Thyroid gland (tissue), 4 donors: ENCODE measurements at regions not wholly inside any gene's neighbourhood (a gene's known extent, or its start where the extent isn't known, plus 50 kb on each side); places are given as distances from the start of the nearest gene placed in this dataset.
"Not testable (repeated sequence)": the region's sequence is repeated elsewhere in the genome, so short reads cannot be mapped to it uniquely, and the experiment has no call there.

Source experiments
- DNase-seq, 2 donors: peaks; one replicate each; pipeline ENCODE4 v3.0.0-alpha.2; 2019
- H3K27ac ChIP-seq, 3 donors: fragments of 200-600 bp; sonication (generic); 1 replicate in 2 of 3; 2 replicates in 1 of 3; pipeline ENCODE4 v1.5.1; 2016 to 2019; ENCODE audit warnings: mild to moderate bottlenecking in 1 of 3, moderate library complexity in 1 of 3
- H3K27me3 ChIP-seq: fragments of 200-600 bp; sonication (generic); one replicate; pipeline ENCODE4 v1.5.1; 2019
- H3K36me3 ChIP-seq, 2 donors: fragments of 200-600 bp; sonication (generic); one replicate each; pipeline ENCODE4 v1.5.1; 2016 to 2019
- H3K4me1 ChIP-seq, 2 donors: fragments of 200-600 bp; sonication (generic); one replicate each; pipeline ENCODE4 v1.5.1; 2017 to 2019
- H3K4me3 ChIP-seq, 3 donors: fragments of 200-600 bp; sonication (generic); replicated peaks in 1 of 3; 1 replicate in 2 of 3; 2 replicates in 1 of 3; pipeline ENCODE4 v1.5.1; 2016; ENCODE audit warnings: mild to moderate bottlenecking in 1 of 3
- H3K9me3 ChIP-seq: fragments of 200-600 bp; sonication (generic); one replicate; pipeline ENCODE4 v1.5.1; 2017
- CTCF ChIP-seq, 6 experiments: fragments of 200-600 bp in 3 of 6; fragments of 450-650 bp in 3 of 6; sonication (generic) in 3 of 6; IDR thresholded peaks; one replicate each; pipeline ENCODE4 v1.5.1; 2016 to 2019; ENCODE audit warnings: antibody characterized with exemption in 6 of 6, mild to moderate bottlenecking in 2 of 6, inconsistent platforms in 1 of 6, moderate library complexity in 1 of 6
- POLR2A ChIP-seq, 2 donors: fragments of 450-650 bp; IDR thresholded peaks; one replicate each; pipeline ENCODE4 v1.6.1; 2017; ENCODE audit warnings: antibody characterized with exemption in 2 of 2, mild to moderate bottlenecking in 2 of 2, moderate library complexity in 1 of 2
- WGBS, 2 donors: methylation state at CpG; one replicate each; pipeline ENCODE4 v1.1.5; 2017; 5-methylcytosine and 5-hydroxymethylcytosine counted together
- intact Hi-C: fragments of 100-400 bp; cut with DNase I; formaldehyde crosslinking; loops from one replicate; pipeline ENCODE4 v1.15.1; 2023

GRCh38 chrX:52261125-52261462, 76.4 kb downstream of the MAGED4 start:
- Histone ChIP-seq H3K9me3 (no peaks in the 10 kb centered on the region), H3K4me1 (peaks cover 0 to 4% of the 10 kb centered on the region in 2 donors), H3K36me3 (no peaks in the 10 kb centered on the region), H3K4me3 (no peak overlapping the region), H3K27ac (peak overlapping the region in 1 of 3 donors; percentile 87), H3K27me3 (no peaks in the 10 kb centered on the region)
- WGBS, 2 donors, result 8 to 11% methylated on average over 2 of the region's 2 CpGs
- intact Hi-C loops, result no loop called here
- TF ChIP-seq CTCF (IDR thresholded peaks at IDR 0.05), result no peak
- DNase-seq, result no peak

GRCh38 chrX:52261463-52262194, 76.9 kb downstream of the MAGED4 start:
- Histone ChIP-seq H3K27ac (peak overlapping the region; percentile 79 to 87 (median 81)), H3K4me3 (peak overlapping the region in 2 of 3 donors; percentile 34 to 53), H3K27me3 (no peaks in the 10 kb centered on the region), H3K36me3 (no peaks in the 10 kb centered on the region), H3K9me3 (no peaks in the 10 kb centered on the region), H3K4me1 (peaks cover 0 to 4% of the 10 kb centered on the region in 2 donors)
- intact Hi-C loops, result no loop called here
- 0% methylated on average over 5 to 18 of the region's 41 CpGs for WGBS, 2 donors
- peak in 1 of 2 donors; percentile 78 for TF ChIP-seq POLR2A (IDR thresholded peaks at IDR 0.05)
- peak; percentile 41 to 100 (median 99) for TF ChIP-seq CTCF (IDR thresholded peaks at IDR 0.05)
- DNase-seq, result peak; percentile 91 to 92

- Histone ChIP-seq H3K27ac (peak overlapping the region; percentile 79 to 87 (median 81)), H3K36me3 (no peaks in the 10 kb centered on the region), H3K27me3 (no peaks in the 10 kb centered on the region), H3K9me3 (no peaks in the 10 kb centered on the region), H3K4me3 (peak overlapping the region in 1 of 3 donors; percentile 34), H3K4me1 (peaks cover 0 to 4% of the 10 kb centered on the region in 2 donors)
- intact Hi-C loops, result no loop called here
- TF ChIP-seq CTCF (IDR thresholded peaks at IDR 0.05), result no peak
- no peak for TF ChIP-seq POLR2A (IDR thresholded peaks at IDR 0.05)
- DNase-seq, result no peak
- WGBS, 2 donors, result 23 to 36% methylated on average over 9 to 12 of the region's 19 CpGs
These were observed 77.5 kb downstream of the MAGED4 start for GRCh38 chrX:52262195-52262546.

- intact Hi-C loops, result no loop called here
- no peaks in the 10 kb centered on the region for H3K36me3 ChIP-seq
- no peaks in the 10 kb centered on the region for H3K27me3 ChIP-seq
- H3K27ac ChIP-seq, result no peak overlapping the region
- DNase-seq, result no peak
- TF ChIP-seq POLR2A (IDR thresholded peaks at IDR 0.05) (no peak), CTCF (IDR thresholded peaks at IDR 0.05) (no peak)
- H3K4me3 ChIP-seq, result no peak overlapping the region
- WGBS, 2 donors, result 88 to 95% methylated on average over 4 to 5 of the region's 5 CpGs
- no peaks in the 10 kb centered on the region for H3K9me3 ChIP-seq
- peaks cover 0 to 4% of the 10 kb centered on the region in 2 donors for H3K4me1 ChIP-seq
These were observed 78.7 kb downstream of the MAGED4 start for GRCh38 chrX:52263417-52263816.

- DNase-seq, result no peak
- 37 to 63% methylated on average over 4 of the region's 4 CpGs for WGBS, 2 donors
- intact Hi-C loops, result no loop called here
These were observed 81.0 kb downstream of the MAGED4 start for GRCh38 chrX:52265713-52266112.

GRCh38 chrX:52268502-52268901, 83.8 kb downstream of the MAGED4 start:
- H3K27ac ChIP-seq, H3K27me3 ChIP-seq, H3K36me3 ChIP-seq, H3K4me3 ChIP-seq, H3K9me3 ChIP-seq, intact Hi-C loops, H3K4me1 ChIP-seq, DNase-seq: not testable (repeated sequence)
- 83 to 100% methylated on average over 1 of the region's 1 CpG for WGBS, 2 donors

More at GRCh38 chrX:52265713-52266112, 81.0 kb downstream of the MAGED4 start:
- TF ChIP-seq CTCF (IDR thresholded peaks at IDR 0.05) (no peak), POLR2A (IDR thresholded peaks at IDR 0.05) (no peak)
- no peak overlapping the region for H3K4me3 ChIP-seq
- H3K4me1 ChIP-seq, result peaks cover 0 to 4% of the 10 kb centered on the region in 2 donors
- H3K36me3 ChIP-seq, result no peaks in the 10 kb centered on the region
- no peak overlapping the region for H3K27ac ChIP-seq
- no peaks in the 10 kb centered on the region for H3K9me3 ChIP-seq
- H3K27me3 ChIP-seq, result no peaks in the 10 kb centered on the region
